Ectodermal cell (in vitro differentiated cells): ENCODE measurements at regions not wholly inside any gene's neighbourhood (a gene's known extent, or its start where the extent isn't known, plus 50 kb on each side); places are given as distances from the start of the nearest gene placed in this dataset.

Source experiments
- H3K27ac ChIP-seq: 2 replicates; pipeline ENCODE4 v1.7.0; 2013; ENCODE audit warnings: mild to moderate bottlenecking, low read depth, low read length; ENCODE audit not compliant: insufficient read depth, poor library complexity, severe bottlenecking
- H3K27me3 ChIP-seq: 2 replicates; pipeline ENCODE4 v1.7.0; 2013; ENCODE audit warnings: mild to moderate bottlenecking, low read length; ENCODE audit not compliant: insufficient read depth, control insufficient read depth, poor library complexity, severe bottlenecking
- H3K36me3 ChIP-seq: one replicate; pipeline ENCODE4 v1.7.0; 2013; ENCODE audit warnings: low read length; ENCODE audit not compliant: control insufficient read depth, insufficient read depth
- H3K4me1 ChIP-seq: one replicate; pipeline ENCODE4 v1.7.0; 2013; ENCODE audit warnings: low read length; ENCODE audit not compliant: control insufficient read depth, insufficient read depth
- H3K4me3 ChIP-seq: 2 replicates; pipeline ENCODE4 v1.7.0; 2013; ENCODE audit warnings: low read depth, low read length, control low read depth; ENCODE audit not compliant: insufficient read depth
- H3K9me3 ChIP-seq: 2 replicates; pipeline ENCODE4 v1.7.0; 2013; ENCODE audit warnings: mild to moderate bottlenecking, low read length, moderate library complexity; ENCODE audit not compliant: control insufficient read depth
- WGBS, 2 experiments: methylation state at CpG; one replicate each; pipeline ENCODE4 v1.1.7; 2013; ENCODE audit warnings: missing lambda C conversion rate in 2 of 2; 5-methylcytosine and 5-hydroxymethylcytosine counted together

GRCh38 chr4:187209921-187210613 lies 486.4 kb upstream of the FAT1 start:
- no peak overlapping the region for H3K4me3 ChIP-seq
- 93 to 94% methylated on average over 11 of the region's 11 CpGs for WGBS, 2 experiments
- no peaks in the 10 kb centered on the region for H3K36me3 ChIP-seq
- H3K4me1 ChIP-seq: no peaks in the 10 kb centered on the region
- no peaks in the 10 kb centered on the region for H3K27me3 ChIP-seq
- no peaks in the 10 kb centered on the region for H3K9me3 ChIP-seq
- no peak overlapping the region for H3K27ac ChIP-seq

- no peak overlapping the region for H3K27ac ChIP-seq
- no peak overlapping the region for H3K4me3 ChIP-seq
- no peaks in the 10 kb centered on the region for H3K9me3 ChIP-seq
- H3K4me1 ChIP-seq: no peaks in the 10 kb centered on the region
- H3K36me3 ChIP-seq: no peaks in the 10 kb centered on the region
- no peaks in the 10 kb centered on the region for H3K27me3 ChIP-seq
- 91 to 93% methylated on average over 9 of the region's 9 CpGs for WGBS, 2 experiments
Measured at GRCh38 chr4:187212446-187213080, 488.9 kb upstream of the FAT1 start.

GRCh38 chr4:187215438-187215837 lies 491.8 kb upstream of the FAT1 start:
- Histone ChIP-seq H3K4me3 (no peak overlapping the region), H3K27ac (no peak overlapping the region), H3K9me3 (no peaks in the 10 kb centered on the region), H3K4me1 (no peaks in the 10 kb centered on the region), H3K27me3 (no peaks in the 10 kb centered on the region), H3K36me3 (no peaks in the 10 kb centered on the region)
- WGBS, 2 experiments: 96% methylated on average over 17 of the region's 17 CpGs

GRCh38 chr4:187218705-187219245 lies 495.1 kb upstream of the FAT1 start:
- no peak overlapping the region for H3K27ac ChIP-seq
- no peaks in the 10 kb centered on the region for H3K4me1 ChIP-seq
- WGBS, 2 experiments: 96 to 97% methylated on average over 20 of the region's 20 CpGs
- no peak overlapping the region for H3K4me3 ChIP-seq
- H3K27me3 ChIP-seq: no peaks in the 10 kb centered on the region
- no peaks in the 10 kb centered on the region for H3K9me3 ChIP-seq
- no peaks in the 10 kb centered on the region for H3K36me3 ChIP-seq

- Histone ChIP-seq H3K4me3 (no peak overlapping the region), H3K36me3 (no peaks in the 10 kb centered on the region), H3K4me1 (no peaks in the 10 kb centered on the region), H3K9me3 (no peaks in the 10 kb centered on the region), H3K27me3 (no peaks in the 10 kb centered on the region), H3K27ac (no peak overlapping the region)
- 91% methylated on average over 3 of the region's 5 CpGs for WGBS, 2 experiments
Measured at GRCh38 chr4:187224560-187224959, 500.9 kb upstream of the FAT1 start.

GRCh38 chr4:187227907-187228704 lies 504.4 kb upstream of the FAT1 start:
- H3K27me3 ChIP-seq: no peaks in the 10 kb centered on the region
- WGBS, 2 experiments: 87 to 88% methylated on average over 4 to 6 of the region's 6 CpGs
- H3K4me3 ChIP-seq: no peak overlapping the region
- no peaks in the 10 kb centered on the region for H3K36me3 ChIP-seq
- H3K27ac ChIP-seq: no peak overlapping the region
- H3K4me1 ChIP-seq: no peaks in the 10 kb centered on the region
- no peaks in the 10 kb centered on the region for H3K9me3 ChIP-seq

GRCh38 chr4:187232196-187232595 lies 508.5 kb upstream of the FAT1 start:
- no peaks in the 10 kb centered on the region for H3K9me3 ChIP-seq

GRCh38 chr4:187232796-187233195 lies 509.1 kb upstream of the FAT1 start:
- no peaks in the 10 kb centered on the region for H3K27me3 ChIP-seq
- 92 to 94% methylated on average over 2 of the region's 2 CpGs for WGBS, 2 experiments
- H3K36me3 ChIP-seq: no peaks in the 10 kb centered on the region
- no peaks in the 10 kb centered on the region for H3K9me3 ChIP-seq
- H3K4me3 ChIP-seq: no peak overlapping the region
- no peak overlapping the region for H3K27ac ChIP-seq
- H3K4me1 ChIP-seq: no peaks in the 10 kb centered on the region

More at GRCh38 chr4:187232196-187232595, 508.5 kb upstream of the FAT1 start:
- H3K27me3 ChIP-seq: no peaks in the 10 kb centered on the region
- WGBS, 2 experiments: 100% methylated on average over 2 to 3 of the region's 3 CpGs
- H3K4me3 ChIP-seq: no peak overlapping the region
- H3K36me3 ChIP-seq: no peaks in the 10 kb centered on the region
- H3K4me1 ChIP-seq: no peaks in the 10 kb centered on the region
- H3K27ac ChIP-seq: no peak overlapping the region

- Histone ChIP-seq H3K4me1 (no peaks in the 10 kb centered on the region), H3K9me3 (no peaks in the 10 kb centered on the region), H3K27ac (no peak overlapping the region), H3K36me3 (no peaks in the 10 kb centered on the region), H3K27me3 (no peaks in the 10 kb centered on the region), H3K4me3 (no peak overlapping the region)
- WGBS, 2 experiments: 92 to 93% methylated on average over 16 of the region's 16 CpGs
Measured at GRCh38 chr4:187235456-187236170, 512.0 kb upstream of the FAT1 start.
